ENCODE measurements at regions not wholly inside any gene's neighbourhood (a gene's known extent, or its start where the extent isn't known, plus 50 kb on each side); places are given as distances from the start of the nearest gene placed in this dataset.

DNA sequence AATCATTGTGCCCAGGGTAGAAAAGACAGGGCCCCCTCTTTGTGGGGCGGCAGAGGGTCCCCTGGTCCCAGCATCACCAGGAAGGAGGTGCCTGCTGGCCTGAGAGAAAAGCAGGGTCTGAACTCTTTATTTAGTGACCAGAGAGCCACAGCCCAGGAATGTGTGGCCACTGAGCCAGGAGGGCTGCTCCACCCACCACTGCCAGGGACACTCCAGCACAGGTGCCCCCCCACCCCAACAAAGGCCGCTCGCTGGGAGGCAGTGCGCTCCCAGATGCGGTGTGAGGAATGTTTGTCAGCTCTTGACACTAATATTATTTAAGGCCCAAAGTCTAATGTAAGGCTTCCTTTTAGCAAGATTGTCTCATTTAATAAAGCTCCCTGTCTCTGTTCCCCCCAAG is 59.6 kb upstream of the ZMIZ1 start:
- TF ChIP-seq, protein P1, sequence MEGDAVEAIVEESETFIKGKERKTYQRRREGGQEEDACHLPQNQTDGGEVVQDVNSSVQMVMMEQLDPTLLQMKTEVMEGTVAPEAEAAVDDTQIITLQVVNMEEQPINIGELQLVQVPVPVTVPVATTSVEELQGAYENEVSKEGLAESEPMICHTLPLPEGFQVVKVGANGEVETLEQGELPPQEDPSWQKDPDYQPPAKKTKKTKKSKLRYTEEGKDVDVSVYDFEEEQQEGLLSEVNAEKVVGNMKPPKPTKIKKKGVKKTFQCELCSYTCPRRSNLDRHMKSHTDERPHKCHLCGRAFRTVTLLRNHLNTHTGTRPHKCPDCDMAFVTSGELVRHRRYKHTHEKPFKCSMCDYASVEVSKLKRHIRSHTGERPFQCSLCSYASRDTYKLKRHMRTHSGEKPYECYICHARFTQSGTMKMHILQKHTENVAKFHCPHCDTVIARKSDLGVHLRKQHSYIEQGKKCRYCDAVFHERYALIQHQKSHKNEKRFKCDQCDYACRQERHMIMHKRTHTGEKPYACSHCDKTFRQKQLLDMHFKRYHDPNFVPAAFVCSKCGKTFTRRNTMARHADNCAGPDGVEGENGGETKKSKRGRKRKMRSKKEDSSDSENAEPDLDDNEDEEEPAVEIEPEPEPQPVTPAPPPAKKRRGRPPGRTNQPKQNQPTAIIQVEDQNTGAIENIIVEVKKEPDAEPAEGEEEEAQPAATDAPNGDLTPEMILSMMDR (IDR thresholded peaks at IDR 0.05) = no peak
- no peak for TF ChIP-seq POLR2A (IDR thresholded peaks at IDR 0.05)

Data from thyroid gland (tissue), 4 donors.